GM12878 (cell line): ENCODE measurements at regions not wholly inside any gene's neighbourhood (a gene's known extent, or its start where the extent isn't known, plus 50 kb on each side); places are given as distances from the start of the nearest gene placed in this dataset.

Experiments
- ATAC-seq: fragments of 200-7000 bp; cut with Tn5 transposase; 3 replicates; pipeline ENCODE4 v1.9.1; 2020; ENCODE audit warnings: mild to moderate bottlenecking, moderate library complexity
- BruUV-seq: library from RNA; stranded (reverse); fragments of 400-500 nt; replicated peaks from 2 replicates; lab custom pipeline; 2021; lab: Mats Ljungman, UMichigan
- CTCF ChIA-PET: fragments of 300-600 bp; sonication (Branson Sonifier 250); formaldehyde crosslinking; extraction: SDS; loops from one replicate; lab custom pipeline; 2021; ENCODE audit warnings: inconsistent platforms; lab: Yijun Ruan, JAX
- POLR2A ChIA-PET: fragments of 350-600 bp; formaldehyde crosslinking; extraction: SDS; loops from one replicate; lab custom pipeline; 2021; ENCODE audit warnings: inconsistent platforms; lab: Charles Lee
- RAD21 ChIA-PET: fragments of 300-600 bp; sonication (Branson Sonifier 250); formaldehyde crosslinking; loops from one replicate; lab custom pipeline; 2023; ENCODE audit warnings: antibody characterized with exemption; ENCODE audit not compliant: unreplicated experiment; lab: Charles Lee
- SMC1A ChIA-PET: fragments of 300-600 bp; sonication (Branson Sonifier 250); formaldehyde crosslinking; loops from one replicate; lab custom pipeline; 2023; ENCODE audit not compliant: unreplicated experiment, uncharacterized antibody; lab: Charles Lee
- DNase-seq: peaks from one replicate; pipeline ENCODE4 v3.0.0-alpha.2; 2011; ENCODE audit warnings: low read depth, low spot score
- FAIRE-seq: peaks from 3 replicates; lab custom pipeline; 2011; peaks lifted over from hg19 to GRCh38; lab: Jason Lieb, UNC
- H2AFZ ChIP-seq: 2 replicates; pipeline ENCODE4 v1.6.0; 2011; ENCODE audit warnings: low read depth, low read length, control low read depth; ENCODE audit not compliant: control insufficient read depth
- H3K27ac ChIP-seq: 2 replicates; pipeline ENCODE4 v1.5.1; 2011; ENCODE audit warnings: control low read depth; ENCODE audit not compliant: control insufficient read depth, insufficient read depth
- H3K27me3 ChIP-seq, 2 experiments: replicated peaks in 1 of 2; 2 replicates each; pipeline versions ENCODE4 v1.6.0 to v1.6.1; 2011; ENCODE audit warnings: low read length in 1 of 2; ENCODE audit not compliant: control insufficient read depth in 2 of 2, insufficient read depth in 2 of 2
- H3K36me3 ChIP-seq, 2 experiments: 2 replicates each; pipeline ENCODE4 v1.5.1; 2011; ENCODE audit warnings: low read length in 1 of 2; ENCODE audit not compliant: control insufficient read depth in 2 of 2, insufficient read depth in 2 of 2
- H3K4me1 ChIP-seq: 2 replicates; pipeline ENCODE4 v1.6.1; 2011; ENCODE audit warnings: mild to moderate bottlenecking, low read length, moderate library complexity, mixed read lengths; ENCODE audit not compliant: control insufficient read depth, insufficient read depth
- H3K4me2 ChIP-seq: 2 replicates; pipeline ENCODE4 v1.6.0; 2011; ENCODE audit warnings: control low read depth; ENCODE audit not compliant: control insufficient read depth, insufficient read depth
- H3K4me3 ChIP-seq: fragments of 200-600 bp; sonication (generic); 2 replicates; pipeline ENCODE4 v1.5.1; 2016
- H3K79me2 ChIP-seq: 2 replicates; pipeline ENCODE4 v1.6.0; 2011; ENCODE audit warnings: low read length; ENCODE audit not compliant: control insufficient read depth, insufficient read depth
- H3K9ac ChIP-seq: 2 replicates; pipeline ENCODE4 v1.8.0; 2011; ENCODE audit warnings: low read length, control low read depth, mixed read lengths; ENCODE audit not compliant: control insufficient read depth, insufficient read depth
- H3K9me3 ChIP-seq: replicated peaks from 3 replicates; pipeline ENCODE4 v1.5.1; 2011; ENCODE audit warnings: mild to moderate bottlenecking, low read length; ENCODE audit not compliant: control insufficient read depth, insufficient read depth
- H4K20me1 ChIP-seq: 2 replicates; pipeline ENCODE4 v1.6.0; 2011; ENCODE audit not compliant: control insufficient read depth, insufficient read depth
- CBFB ChIP-seq: IDR thresholded peaks from 2 replicates; pipeline ENCODE4 v1.6.1; 2016; ENCODE audit warnings: antibody characterized with exemption, low read depth
- E4F1 ChIP-seq: fragments of 450-650 bp; IDR thresholded peaks from 2 replicates; pipeline ENCODE4 v1.6.1; 2018; ENCODE audit warnings: borderline replicate concordance, mild to moderate bottlenecking; ENCODE audit not compliant: partially characterized antibody
- EGR1 ChIP-seq, 2 experiments: IDR thresholded peaks; 1 replicate in 1 of 2; 2 replicates in 1 of 2; pipeline ENCODE4 v1.6.1; 2011 to 2012; ENCODE audit warnings: low read depth in 2 of 2, low read length in 2 of 2, borderline replicate concordance in 1 of 2, mild to moderate bottlenecking in 1 of 2, moderate library complexity in 1 of 2
- GABPA ChIP-seq: IDR thresholded peaks from 2 replicates; pipeline ENCODE4 v1.6.1; 2014; ENCODE audit warnings: antibody characterized with exemption, low read depth, mild to moderate bottlenecking, inconsistent platforms
- NR2C1 ChIP-seq: fragments of 450-650 bp; IDR thresholded peaks from 2 replicates; pipeline ENCODE4 v1.6.1; 2017; ENCODE audit warnings: antibody characterized with exemption, mild to moderate bottlenecking, moderate library complexity
- NR2C2 ChIP-seq: IDR thresholded peaks from 2 replicates; pipeline ENCODE4 v1.6.1; 2011; ENCODE audit warnings: borderline replicate concordance, low read depth; ENCODE audit not compliant: control insufficient read depth, insufficient read length
- SMC3 ChIP-seq: IDR thresholded peaks from 2 replicates; pipeline ENCODE4 v1.6.1; 2011; ENCODE audit warnings: low read length, improper control_type of control experiment, borderline replicate concordance
- ZZZ3 ChIP-seq: IDR thresholded peaks from 2 replicates; pipeline ENCODE4 v1.6.1; 2011; ENCODE audit warnings: low read depth; ENCODE audit not compliant: control insufficient read depth, insufficient read length
- WGBS: methylation state at CpG from one replicate; pipeline ENCODE4 v1.1.6; 2016; ENCODE audit warnings: low lambda C conversion rate; ENCODE audit not compliant: insufficient replicate concordance, insufficient coverage; ENCODE audit errors: missing lambda C conversion rate; 5-methylcytosine and 5-hydroxymethylcytosine counted together
- in situ Hi-C: fragments of 300-500 bp; cut with MboI; formaldehyde crosslinking; loops from 9 replicates; pipeline ENCODE4 v1.14.3; 2018; ENCODE audit warnings: mixed read lengths
- intact Hi-C: fragments of 100-400 bp; cut with micrococcal nuclease; formaldehyde crosslinking; loops from one replicate; pipeline ENCODE4 v1.14.2; 2022; ENCODE audit not compliant: unreplicated experiment

DNA sequence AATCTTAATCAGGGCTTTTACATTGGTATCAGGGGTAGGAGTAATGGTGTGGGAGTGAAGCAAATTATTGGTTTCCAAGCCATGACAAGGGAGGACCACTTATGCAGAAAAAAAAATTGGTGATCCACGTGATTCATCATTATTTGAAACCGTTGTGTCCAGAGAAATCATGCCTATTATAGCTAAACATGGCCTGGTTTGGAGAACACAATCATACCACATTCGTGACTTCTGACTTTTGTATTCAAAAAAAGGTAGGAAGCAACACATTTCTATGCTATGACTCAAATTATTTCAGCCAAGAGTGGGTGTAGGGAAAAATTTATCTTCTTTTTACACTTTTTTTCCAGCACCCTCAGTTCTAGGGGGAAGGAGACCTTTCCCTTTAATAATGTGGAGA lies 924.3 kb upstream of the GBE1 start:
- BruUV-seq, result no TSS peak
- no peak for DNase-seq
- ChIA-PET RAD21 (no interaction called here), POLR2A (no interaction called here), CTCF (no interaction called here), SMC1A (no interaction called here)
- intact Hi-C loops, result no loop called here
- ATAC-seq, result no peak
- 0% methylated on average over 3 of the region's 3 CpGs for WGBS
- no peaks in the 10 kb centered on the region for H3K36me3 ChIP-seq
- no peak for TF ChIP-seq ZZZ3
- TF ChIP-seq NR2C1, result no peak
- no peak for TF ChIP-seq GABPA
- no peak for TF ChIP-seq NR2C2
- no peak for TF ChIP-seq CBFB
- TF ChIP-seq E4F1, result no peak
- no peak for TF ChIP-seq SMC3
- no peak for TF ChIP-seq EGR1 (IDR thresholded peaks at IDR 0.05; ENCODE audit: borderline replicate concordance in 1 of 2, low read depth in 2 of 2, low read length in 2 of 2)
- in situ Hi-C loops, result no loop called here
- no peaks in the 10 kb centered on the region for H3K4me1 ChIP-seq
- no peaks in the 10 kb centered on the region for H3K79me2 ChIP-seq
- no peak overlapping the region for H3K9ac ChIP-seq
- H3K27ac ChIP-seq, result no peak overlapping the region
- H2AFZ ChIP-seq, result no peak overlapping the region
- H4K20me1 ChIP-seq, result no peaks in the 10 kb centered on the region
- FAIRE-seq, result no peak
- no peak overlapping the region for H3K4me3 ChIP-seq
- H3K9me3 ChIP-seq, result no peaks in the 10 kb centered on the region
- H3K27me3 ChIP-seq, result no peaks in the 10 kb centered on the region
- no peak overlapping the region for H3K4me2 ChIP-seq
